ENCODE measurements at regions not wholly inside any gene's neighbourhood (a gene's known extent, or its start where the extent isn't known, plus 50 kb on each side); places are given as distances from the start of the nearest gene placed in this dataset.
"Not testable (repeated sequence)": the region's sequence is repeated elsewhere in the genome, so short reads cannot be mapped to it uniquely, and the experiment has no call there.

GRCh38 chr3:95733336-95733735 is 1081.1 kb upstream of the EPHA6 start:
- ChIA-PET POLR2A (no interaction called here), CTCF (interaction anchor here (0.7 kb wide), 1 partner anchor 156 kb away, joined by 3 read pairs; no protein-coding TSS in a partner anchor)
- no peak for DNase-seq (ENCODE audit: extremely low spot score)
- no peak for TF ChIP-seq NFRKB (IDR thresholded peaks at IDR 0.05)
- no peak for TF ChIP-seq ARNT (IDR thresholded peaks at IDR 0.05)
- TF ChIP-seq, protein P1, sequence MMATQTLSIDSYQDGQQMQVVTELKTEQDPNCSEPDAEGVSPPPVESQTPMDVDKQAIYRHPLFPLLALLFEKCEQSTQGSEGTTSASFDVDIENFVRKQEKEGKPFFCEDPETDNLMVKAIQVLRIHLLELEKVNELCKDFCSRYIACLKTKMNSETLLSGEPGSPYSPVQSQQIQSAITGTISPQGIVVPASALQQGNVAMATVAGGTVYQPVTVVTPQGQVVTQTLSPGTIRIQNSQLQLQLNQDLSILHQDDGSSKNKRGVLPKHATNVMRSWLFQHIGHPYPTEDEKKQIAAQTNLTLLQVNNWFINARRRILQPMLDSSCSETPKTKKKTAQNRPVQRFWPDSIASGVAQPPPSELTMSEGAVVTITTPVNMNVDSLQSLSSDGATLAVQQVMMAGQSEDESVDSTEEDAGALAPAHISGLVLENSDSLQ (IDR thresholded peaks at IDR 0.05): no peak

DNA sequence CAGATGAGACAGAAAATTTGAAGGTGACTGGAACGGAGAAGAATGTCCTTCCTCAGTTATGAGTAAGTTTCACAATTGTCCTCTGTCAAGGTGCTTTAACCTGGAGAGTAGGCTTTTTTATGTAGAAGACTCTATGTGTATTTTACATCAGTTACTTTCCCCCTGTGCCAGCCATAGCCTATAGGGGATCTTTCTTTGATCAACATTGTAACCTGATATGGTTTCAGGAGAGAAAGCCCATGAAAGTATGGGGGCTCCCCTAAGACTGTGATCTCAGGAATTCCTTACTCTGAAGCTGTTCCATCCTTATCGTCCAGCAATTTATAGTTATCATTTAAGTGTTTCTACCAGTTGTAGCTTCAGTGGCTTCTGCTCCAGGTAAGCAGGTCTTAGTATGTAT is 1076.3 kb upstream of the EPHA6 start:
- TF ChIP-seq ELF4 (IDR thresholded peaks at IDR 0.05): no peak
- no peak for TF ChIP-seq SP1 (IDR thresholded peaks at IDR 0.05)
- no peak for TF ChIP-seq NFRKB (IDR thresholded peaks at IDR 0.05)
- no peak for TF ChIP-seq ARNT (IDR thresholded peaks at IDR 0.05)
- TF ChIP-seq BHLHE40 (IDR thresholded peaks at IDR 0.05; ENCODE audit: borderline replicate concordance): no peak
- no peak for TF ChIP-seq HDGF (IDR thresholded peaks at IDR 0.05; ENCODE audit: borderline replicate concordance)
- TF ChIP-seq TARDBP (IDR thresholded peaks at IDR 0.05): no peak
- TF ChIP-seq L3MBTL2 (conservative IDR thresholded peaks at IDR 0.05): no peak
- TF ChIP-seq SUZ12 (IDR thresholded peaks at IDR 0.05): no peak
- TF ChIP-seq ZNF384 (IDR thresholded peaks at IDR 0.05): no peak
- no peak for TF ChIP-seq FOXK2 (IDR thresholded peaks at IDR 0.05)
- DNase-seq (ENCODE audit: extremely low spot score): no peak
- POLR2A ChIA-PET: no interaction called here
- CTCF ChIA-PET: no interaction called here

DNA sequence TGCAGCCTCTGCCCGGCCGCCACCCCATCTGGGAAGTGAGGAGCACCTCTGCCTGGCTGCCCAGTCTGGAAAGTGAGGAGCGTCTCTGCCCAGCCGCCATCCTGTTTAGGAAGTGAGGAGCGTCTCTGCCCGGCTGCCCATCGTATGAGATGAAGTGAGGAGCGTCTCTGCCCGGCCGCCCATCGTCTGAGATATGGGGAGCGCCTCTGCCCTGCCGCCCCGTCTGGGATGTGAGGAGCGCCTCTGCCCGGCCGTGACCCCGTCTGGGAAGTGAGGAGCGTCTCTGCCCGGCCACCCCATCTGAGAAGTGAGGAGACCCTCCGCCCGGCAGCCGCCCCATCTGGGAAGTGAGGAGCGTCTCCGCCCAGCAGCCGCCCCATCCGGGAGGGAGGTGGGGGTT is 1069.5 kb upstream of the EPHA6 start:
- CTCF ChIA-PET; DNase-seq (ENCODE audit: extremely low spot score); POLR2A ChIA-PET: not testable (repeated sequence)

DNA sequence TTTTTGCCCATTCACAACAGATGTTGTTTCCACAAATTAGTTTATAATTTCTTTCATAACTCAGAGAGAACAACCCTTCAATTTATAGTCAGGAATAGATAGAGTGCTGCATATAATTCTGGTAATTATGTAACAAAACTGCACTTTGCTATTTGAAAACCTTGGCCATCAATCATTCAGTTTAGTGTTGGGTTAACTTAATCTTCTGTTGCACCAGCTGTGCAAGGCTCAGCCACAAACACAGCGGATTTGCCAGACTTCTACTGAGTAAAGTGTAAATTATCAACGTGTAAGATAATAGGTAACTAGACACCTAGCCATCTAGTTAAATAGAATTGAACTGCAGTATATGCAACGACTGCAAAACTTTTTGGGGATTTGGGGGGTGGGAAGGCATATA is 1064.3 kb upstream of the EPHA6 start:
- TF ChIP-seq, protein P1 (IDR thresholded peaks at IDR 0.05): peak; percentile 46
- no peak for TF ChIP-seq SUZ12 (IDR thresholded peaks at IDR 0.05)
- DNase-seq (ENCODE audit: extremely low spot score): no peak
- ChIA-PET POLR2A (no interaction called here), CTCF (no interaction called here)

- ChIA-PET CTCF (no interaction called here), POLR2A (no interaction called here)
- no peak for TF ChIP-seq LEF1 (IDR thresholded peaks at IDR 0.05; ENCODE audit: borderline replicate concordance)
- no peak for TF ChIP-seq HDGF (IDR thresholded peaks at IDR 0.05; ENCODE audit: borderline replicate concordance)
- TF ChIP-seq ZNF384 (IDR thresholded peaks at IDR 0.05): no peak
- TF ChIP-seq SP1 (IDR thresholded peaks at IDR 0.05): no peak
- TF ChIP-seq, protein P1 (IDR thresholded peaks at IDR 0.05): no peak
- no peak for TF ChIP-seq TARDBP (IDR thresholded peaks at IDR 0.05)
- no peak for TF ChIP-seq SUZ12 (IDR thresholded peaks at IDR 0.05)
- no peak for DNase-seq (ENCODE audit: extremely low spot score)
Observed at GRCh38 chr3:95751509-95751908, 1062.9 kb upstream of the EPHA6 start.

- POLR2A ChIA-PET: no interaction called here
Observed at GRCh38 chr3:95752199-95752598, 1062.2 kb upstream of the EPHA6 start.

DNA sequence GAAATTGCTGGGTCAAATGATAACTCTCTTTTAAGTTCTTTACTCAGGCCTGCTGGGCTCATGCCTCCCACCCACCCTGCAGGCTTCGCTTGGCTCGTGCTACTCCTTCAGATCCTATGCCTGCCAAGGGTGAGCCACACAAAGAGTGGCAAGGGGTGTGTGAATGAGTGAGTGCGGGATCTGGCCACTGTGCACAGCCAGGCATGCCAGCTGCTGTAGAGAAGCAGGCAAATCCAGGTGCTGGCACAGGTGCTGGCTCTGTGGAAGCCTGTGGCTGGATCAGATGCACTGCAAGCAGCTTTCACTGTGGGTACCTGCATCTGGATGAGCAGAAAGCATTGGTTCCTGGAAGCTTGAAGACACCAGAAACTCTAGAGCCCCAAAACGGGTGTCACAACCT is 1055.7 kb upstream of the EPHA6 start:
- POLR2A ChIA-PET: no interaction called here
- CTCF ChIA-PET: no interaction called here
- no peak for DNase-seq (ENCODE audit: extremely low spot score)
- TF ChIP-seq SUZ12 (IDR thresholded peaks at IDR 0.05) (no peak), ELF4 (IDR thresholded peaks at IDR 0.05) (no peak), LEF1 (IDR thresholded peaks at IDR 0.05; ENCODE audit: borderline replicate concordance) (no peak), FOXA1 (IDR thresholded peaks at IDR 0.05) (no peak), HDGF (IDR thresholded peaks at IDR 0.05; ENCODE audit: borderline replicate concordance) (no peak), ZNF384 (IDR thresholded peaks at IDR 0.05) (no peak), TARDBP (IDR thresholded peaks at IDR 0.05) (no peak), FOXM1 (IDR thresholded peaks at IDR 0.05; ENCODE audit: borderline replicate concordance) (no peak), BHLHE40 (IDR thresholded peaks at IDR 0.05; ENCODE audit: borderline replicate concordance) (no peak), NFRKB (IDR thresholded peaks at IDR 0.05) (no peak), ARNT (IDR thresholded peaks at IDR 0.05) (no peak), L3MBTL2 (conservative IDR thresholded peaks at IDR 0.05) (no peak), FOXK2 (IDR thresholded peaks at IDR 0.05) (no peak), SP1 (IDR thresholded peaks at IDR 0.05) (no peak), CTBP1 (IDR thresholded peaks at IDR 0.05; ENCODE audit: borderline replicate concordance) (no peak)
- TF ChIP-seq, protein P1 (IDR thresholded peaks at IDR 0.05): no peak

More at GRCh38 chr3:95752199-95752598, 1062.2 kb upstream of the EPHA6 start:
- DNase-seq (ENCODE audit: extremely low spot score): no peak
- TF ChIP-seq L3MBTL2 (conservative IDR thresholded peaks at IDR 0.05): no peak
- no peak for TF ChIP-seq NFRKB (IDR thresholded peaks at IDR 0.05)
- TF ChIP-seq SUZ12 (IDR thresholded peaks at IDR 0.05): no peak
- no peak for TF ChIP-seq ZNF384 (IDR thresholded peaks at IDR 0.05)
- TF ChIP-seq FOXK2 (IDR thresholded peaks at IDR 0.05): no peak
- TF ChIP-seq HDGF (IDR thresholded peaks at IDR 0.05; ENCODE audit: borderline replicate concordance): no peak
- TF ChIP-seq, protein P1 (IDR thresholded peaks at IDR 0.05): no peak
- TF ChIP-seq TARDBP (IDR thresholded peaks at IDR 0.05): no peak
- TF ChIP-seq FOXA1 (IDR thresholded peaks at IDR 0.05): no peak
- no peak for TF ChIP-seq SP1 (IDR thresholded peaks at IDR 0.05)
- no peak for TF ChIP-seq BHLHE40 (IDR thresholded peaks at IDR 0.05; ENCODE audit: borderline replicate concordance)
- TF ChIP-seq CTBP1 (IDR thresholded peaks at IDR 0.05; ENCODE audit: borderline replicate concordance): no peak
- TF ChIP-seq ELF4 (IDR thresholded peaks at IDR 0.05): no peak
- no peak for TF ChIP-seq ARNT (IDR thresholded peaks at IDR 0.05)
- no peak for TF ChIP-seq FOXM1 (IDR thresholded peaks at IDR 0.05; ENCODE audit: borderline replicate concordance)
- TF ChIP-seq LEF1 (IDR thresholded peaks at IDR 0.05; ENCODE audit: borderline replicate concordance): no peak
- CTCF ChIA-PET: no interaction called here
